SW480 (cell line): ENCODE measurements at regions not wholly inside any gene's neighbourhood (a gene's known extent, or its start where the extent isn't known, plus 50 kb on each side); places are given as distances from the start of the nearest gene placed in this dataset.

Experiments
- DNase-seq: peaks from one replicate; pipeline ENCODE4 v3.0.0-alpha.2; 2016; ENCODE audit warnings: low spot score

GRCh38 chr6:21469213-21469612, 124.3 kb upstream of the SOX4 start:
- no peak for DNase-seq

- DNase-seq: no peak
Observed at GRCh38 chr6:21476112-21476511, 117.4 kb upstream of the SOX4 start.

- no peak for DNase-seq
Observed at GRCh38 chr6:21478411-21478810, 115.1 kb upstream of the SOX4 start.

- DNase-seq: no peak
Observed at GRCh38 chr6:21478883-21479539, 114.5 kb upstream of the SOX4 start.

GRCh38 chr6:21486115-21486514, 107.4 kb upstream of the SOX4 start:
- DNase-seq: no peak

GRCh38 chr6:21489826-21490225, 103.7 kb upstream of the SOX4 start:
- no peak for DNase-seq

- no peak for DNase-seq
Observed at GRCh38 chr6:21491955-21492354, 101.6 kb upstream of the SOX4 start.

GRCh38 chr6:21494505-21494904, 99.0 kb upstream of the SOX4 start:
- DNase-seq: no peak

- DNase-seq: no peak
Observed at GRCh38 chr6:21496196-21496595, 97.4 kb upstream of the SOX4 start.

GRCh38 chr6:21496706-21497105, 96.8 kb upstream of the SOX4 start:
- DNase-seq: no peak

GRCh38 chr6:21500314-21501020, 93.1 kb upstream of the SOX4 start:
- no peak for DNase-seq

- DNase-seq: no peak
Observed at GRCh38 chr6:21501021-21501354, 92.6 kb upstream of the SOX4 start.

- no peak for DNase-seq
Observed at GRCh38 chr6:21501815-21502214, 91.7 kb upstream of the SOX4 start.

GRCh38 chr6:21502682-21503081, 90.9 kb upstream of the SOX4 start:
- DNase-seq: no peak

GRCh38 chr6:21504790-21505189, 88.8 kb upstream of the SOX4 start:
- no peak for DNase-seq

GRCh38 chr6:21505574-21505990, 88.0 kb upstream of the SOX4 start:
- no peak for DNase-seq

- DNase-seq: no peak
Observed at GRCh38 chr6:21506126-21506525, 87.4 kb upstream of the SOX4 start.

- DNase-seq: no peak
Observed at GRCh38 chr6:21507811-21508210, 85.7 kb upstream of the SOX4 start.

- no peak for DNase-seq
Observed at GRCh38 chr6:21508753-21509152, 84.8 kb upstream of the SOX4 start.

- no peak for DNase-seq
Observed at GRCh38 chr6:21511891-21512550, 81.5 kb upstream of the SOX4 start.

GRCh38 chr6:21514288-21514687, 79.3 kb upstream of the SOX4 start:
- no peak for DNase-seq

GRCh38 chr6:21518317-21518716, 75.2 kb upstream of the SOX4 start:
- no peak for DNase-seq

- no peak for DNase-seq
Observed at GRCh38 chr6:21519642-21520041, 73.9 kb upstream of the SOX4 start.

- DNase-seq: no peak
Observed at GRCh38 chr6:21521276-21521675, 72.3 kb upstream of the SOX4 start.
